ENCODE measurements at regions not wholly inside any gene's neighbourhood (a gene's known extent, or its start where the extent isn't known, plus 50 kb on each side); places are given as distances from the start of the nearest gene placed in this dataset.

DNA sequence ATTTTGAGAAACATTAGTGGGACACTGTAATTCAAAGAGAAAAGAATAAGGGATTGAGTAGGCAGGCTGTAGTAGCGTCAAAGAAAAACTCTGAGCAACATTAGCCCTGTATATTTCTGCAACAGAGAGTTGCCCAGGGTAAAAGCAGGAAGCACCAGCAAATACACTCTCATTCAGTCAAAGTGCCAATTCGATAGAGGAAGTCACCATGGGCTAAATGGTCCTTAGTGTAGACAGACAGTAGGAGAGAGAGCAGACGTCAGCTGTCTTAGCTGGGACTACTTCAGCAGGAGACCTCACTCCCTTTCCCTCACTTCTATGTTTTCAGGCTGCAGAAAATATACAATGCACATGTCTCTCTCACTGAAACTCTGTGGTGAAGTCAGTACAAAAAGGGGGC, 2073.8 kb upstream of the TENM3 start:
- no peak for TF ChIP-seq CTCF (IDR thresholded peaks at IDR 0.05)
- TF ChIP-seq POLR2A (IDR thresholded peaks at IDR 0.05) = no peak
